Trophoblast cell (in vitro differentiated cells and primary cell): ENCODE measurements at regions not wholly inside any gene's neighbourhood (a gene's known extent, or its start where the extent isn't known, plus 50 kb on each side); places are given as distances from the start of the nearest gene placed in this dataset.

ENCODE experiments used
- DNase-seq, 2 donors: peaks; one replicate each; pipeline ENCODE4 v3.0.0-alpha.2; 2016
- H2AFZ ChIP-seq: 2 replicates; pipeline ENCODE4 v1.6.1; 2013; ENCODE audit warnings: low read length, moderate library complexity, mild to moderate bottlenecking; ENCODE audit not compliant: insufficient read depth, poor library complexity
- H2AK5ac ChIP-seq: 2 replicates; pipeline ENCODE4 v1.6.1; 2013; ENCODE audit warnings: mild to moderate bottlenecking, low read length
- H2BK120ac ChIP-seq: 2 replicates; pipeline ENCODE4 v1.6.1; 2013; ENCODE audit warnings: low read length, mild to moderate bottlenecking, moderate library complexity; ENCODE audit not compliant: insufficient read depth, poor library complexity
- H2BK12ac ChIP-seq: 2 replicates; pipeline ENCODE4 v1.6.1; 2013; ENCODE audit warnings: mild to moderate bottlenecking, low read length, moderate library complexity
- H2BK5ac ChIP-seq: 2 replicates; pipeline ENCODE4 v1.6.1; 2013; ENCODE audit warnings: low read length, low read depth, moderate library complexity, mild to moderate bottlenecking; ENCODE audit not compliant: poor library complexity
- H3K14ac ChIP-seq: 2 replicates; pipeline ENCODE4 v1.6.1; 2013; ENCODE audit warnings: mild to moderate bottlenecking, low read length
- H3K18ac ChIP-seq: 2 replicates; pipeline ENCODE4 v1.6.1; 2013; ENCODE audit warnings: mild to moderate bottlenecking, low read length
- H3K23ac ChIP-seq: 2 replicates; pipeline ENCODE4 v1.6.1; 2013; ENCODE audit warnings: low read length
- H3K27ac ChIP-seq: 2 replicates; pipeline ENCODE4 v1.5.1; 2013; ENCODE audit warnings: low read depth, mild to moderate bottlenecking, inconsistent platforms, low read length, moderate library complexity
- H3K27me3 ChIP-seq: 2 replicates; pipeline ENCODE4 v1.6.1; 2013; ENCODE audit warnings: inconsistent platforms, mild to moderate bottlenecking, low read length, moderate library complexity; ENCODE audit not compliant: insufficient read depth
- H3K36me3 ChIP-seq, 2 experiments: 1 replicate in 1 of 2; 2 replicates in 1 of 2; pipeline ENCODE4 v1.6.1; 2013; ENCODE audit warnings: low read length in 2 of 2, mild to moderate bottlenecking in 2 of 2, moderate library complexity in 1 of 2; ENCODE audit not compliant: insufficient read depth in 2 of 2, control insufficient read depth in 1 of 2
- H3K4ac ChIP-seq: 2 replicates; pipeline ENCODE4 v1.6.1; 2013; ENCODE audit warnings: low read depth, mild to moderate bottlenecking, low read length, moderate library complexity
- H3K4me1 ChIP-seq, 2 experiments: 1 replicate in 1 of 2; 2 replicates in 1 of 2; pipeline ENCODE4 v1.6.1; 2013; ENCODE audit warnings: low read length in 2 of 2, mild to moderate bottlenecking in 2 of 2, moderate library complexity in 1 of 2; ENCODE audit not compliant: insufficient read depth in 2 of 2, control insufficient read depth in 1 of 2
- H3K4me2 ChIP-seq: 2 replicates; pipeline ENCODE4 v1.6.1; 2013; ENCODE audit warnings: inconsistent platforms, mild to moderate bottlenecking, low read length, moderate library complexity
- H3K4me3 ChIP-seq: 2 replicates; pipeline ENCODE4 v1.5.1; 2013; ENCODE audit warnings: mild to moderate bottlenecking, low read depth, low read length, inconsistent platforms
- H3K79me1 ChIP-seq: one replicate; pipeline ENCODE4 v1.6.1; 2013; ENCODE audit warnings: low read length
- H3K79me2 ChIP-seq: 2 replicates; pipeline ENCODE4 v1.6.1; 2013; ENCODE audit warnings: low read length, mild to moderate bottlenecking; ENCODE audit not compliant: control insufficient read depth, insufficient read depth, poor library complexity
- H3K9ac ChIP-seq: 2 replicates; pipeline ENCODE4 v1.6.1; 2013; ENCODE audit warnings: mild to moderate bottlenecking, low read length
- H3K9me3 ChIP-seq: 2 replicates; pipeline ENCODE4 v1.6.1; 2013; ENCODE audit warnings: low read depth, mild to moderate bottlenecking, control low read depth, inconsistent platforms, low read length; ENCODE audit not compliant: insufficient read depth
- H4K12ac ChIP-seq: 2 replicates; pipeline ENCODE4 v1.6.1; 2013; ENCODE audit warnings: low read depth, mild to moderate bottlenecking, low read length, moderate library complexity
- H4K8ac ChIP-seq: 2 replicates; pipeline ENCODE4 v1.6.1; 2013; ENCODE audit warnings: low read depth, mild to moderate bottlenecking, low read length, moderate library complexity
- H4K91ac ChIP-seq: one replicate; pipeline ENCODE4 v1.6.1; 2013; ENCODE audit warnings: low read depth, mild to moderate bottlenecking, low read length, moderate library complexity
- WGBS: extraction: QIAGEN DNeasy Blood & Tissue Kit; methylation state at CpG from one replicate; pipeline ENCODE4 v1.1.7; 2013; ENCODE audit warnings: missing lambda C conversion rate; ENCODE audit not compliant: insufficient read length, insufficient coverage; ENCODE audit errors: extremely low coverage; 5-methylcytosine and 5-hydroxymethylcytosine counted together

DNA sequence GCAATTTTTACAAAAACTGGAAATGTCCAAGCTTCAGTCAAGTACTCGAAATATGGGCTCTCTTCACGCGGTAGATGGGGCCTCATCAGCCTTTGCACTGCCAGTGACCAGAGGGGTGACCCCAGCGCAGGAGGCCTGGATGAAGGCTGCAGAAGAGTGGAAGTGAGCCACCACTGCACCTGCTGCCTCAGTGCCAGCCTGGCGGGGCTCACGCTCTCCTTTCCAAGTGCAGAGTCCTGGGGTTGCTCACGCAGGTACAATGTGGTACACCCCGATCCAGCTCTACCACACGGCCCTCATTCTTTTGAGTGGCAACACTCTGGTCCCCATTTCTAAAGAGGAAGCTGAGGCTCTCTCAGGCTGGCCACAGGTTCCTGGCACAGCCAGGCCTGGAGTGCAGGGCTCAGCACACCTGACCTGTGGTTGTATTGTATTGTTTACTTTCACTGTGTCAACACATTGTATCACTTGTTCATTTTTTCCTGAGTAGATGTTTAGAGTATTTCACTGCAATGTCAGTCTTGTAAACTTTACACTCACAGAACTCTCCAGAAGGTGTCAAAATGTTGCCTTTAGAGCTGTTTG lies 97.3 kb upstream of the SOX1 start:
- H3K4me1 ChIP-seq: no peaks in the 10 kb centered on the region
- no CpG with 5 or more reads among the region's 9 CpGs for WGBS
- H4K91ac ChIP-seq: no peak overlapping the region
- no peak overlapping the region for H3K27ac ChIP-seq
- no peak overlapping the region for H2AFZ ChIP-seq
- no peak for DNase-seq
- no peak overlapping the region for H3K14ac ChIP-seq
- no peaks in the 10 kb centered on the region for H3K79me1 ChIP-seq
- H3K4me3 ChIP-seq: no peak overlapping the region
- H3K4ac ChIP-seq: no peak overlapping the region
- H3K9me3 ChIP-seq: peaks cover 7% of the 10 kb centered on the region
- H3K79me2 ChIP-seq: no peaks in the 10 kb centered on the region
- no peak overlapping the region for H3K9ac ChIP-seq
- no peak overlapping the region for H2BK12ac ChIP-seq
- no peak overlapping the region for H4K8ac ChIP-seq
- no peak overlapping the region for H3K23ac ChIP-seq
- H4K12ac ChIP-seq: no peak overlapping the region
- H2AK5ac ChIP-seq: no peak overlapping the region
- no peaks in the 10 kb centered on the region for H3K27me3 ChIP-seq
- H2BK120ac ChIP-seq: no peak overlapping the region
- H3K18ac ChIP-seq: no peak overlapping the region
- H3K4me2 ChIP-seq: no peak overlapping the region
- H2BK5ac ChIP-seq: no peak overlapping the region
- no peaks in the 10 kb centered on the region for H3K36me3 ChIP-seq

DNA sequence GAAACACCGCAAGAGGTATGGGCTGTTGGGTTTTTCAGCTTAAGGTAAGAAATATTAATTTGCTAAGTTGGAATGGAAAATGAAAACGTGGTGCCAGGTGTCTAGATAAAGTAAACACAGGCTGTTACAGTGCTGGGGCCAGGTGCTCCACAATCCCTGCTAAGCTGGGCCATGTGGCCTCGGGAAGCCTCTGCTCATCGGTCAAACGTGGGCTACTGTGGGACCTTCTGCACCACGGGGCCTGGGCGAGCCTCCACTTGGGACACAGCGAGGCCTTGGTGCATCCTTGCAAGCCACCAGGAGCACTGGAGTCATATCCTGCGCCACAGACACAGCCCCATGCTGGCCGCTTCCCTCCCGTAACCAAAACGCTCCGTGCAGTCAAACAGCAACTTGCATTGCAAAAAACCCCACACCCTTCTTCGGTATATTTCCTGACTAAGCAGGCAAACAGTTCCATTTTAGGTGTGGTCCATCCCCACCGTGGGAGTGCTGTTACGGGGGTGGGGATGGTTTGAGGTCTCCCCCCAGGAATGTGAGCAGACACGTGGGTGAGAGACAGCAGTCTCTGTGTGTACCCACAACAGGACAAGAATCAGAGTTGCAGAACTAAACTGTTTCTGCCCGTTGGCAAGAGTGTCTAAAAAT lies 96.3 kb upstream of the SOX1 start:
- no peaks in the 10 kb centered on the region for H3K79me2 ChIP-seq
- no peak overlapping the region for H2AFZ ChIP-seq
- no peaks in the 10 kb centered on the region for H3K79me1 ChIP-seq
- no CpG with 5 or more reads among the region's 18 CpGs for WGBS
- H3K27me3 ChIP-seq: no peaks in the 10 kb centered on the region
- H2BK12ac ChIP-seq: no peak overlapping the region
- H3K18ac ChIP-seq: no peak overlapping the region
- H3K4me2 ChIP-seq: no peak overlapping the region
- no peak overlapping the region for H4K8ac ChIP-seq
- H3K27ac ChIP-seq: no peak overlapping the region
- H3K14ac ChIP-seq: no peak overlapping the region
- H3K23ac ChIP-seq: no peak overlapping the region
- DNase-seq: no peak
- H3K4ac ChIP-seq: no peak overlapping the region
- no peak overlapping the region for H2BK5ac ChIP-seq
- H3K9me3 ChIP-seq: peaks cover 16% of the 10 kb centered on the region
- no peak overlapping the region for H3K4me3 ChIP-seq
- H3K9ac ChIP-seq: no peak overlapping the region
- no peak overlapping the region for H4K91ac ChIP-seq
- no peak overlapping the region for H2AK5ac ChIP-seq
- no peak overlapping the region for H2BK120ac ChIP-seq
- H4K12ac ChIP-seq: no peak overlapping the region
- no peaks in the 10 kb centered on the region for H3K4me1 ChIP-seq
- H3K36me3 ChIP-seq: no peaks in the 10 kb centered on the region

DNA sequence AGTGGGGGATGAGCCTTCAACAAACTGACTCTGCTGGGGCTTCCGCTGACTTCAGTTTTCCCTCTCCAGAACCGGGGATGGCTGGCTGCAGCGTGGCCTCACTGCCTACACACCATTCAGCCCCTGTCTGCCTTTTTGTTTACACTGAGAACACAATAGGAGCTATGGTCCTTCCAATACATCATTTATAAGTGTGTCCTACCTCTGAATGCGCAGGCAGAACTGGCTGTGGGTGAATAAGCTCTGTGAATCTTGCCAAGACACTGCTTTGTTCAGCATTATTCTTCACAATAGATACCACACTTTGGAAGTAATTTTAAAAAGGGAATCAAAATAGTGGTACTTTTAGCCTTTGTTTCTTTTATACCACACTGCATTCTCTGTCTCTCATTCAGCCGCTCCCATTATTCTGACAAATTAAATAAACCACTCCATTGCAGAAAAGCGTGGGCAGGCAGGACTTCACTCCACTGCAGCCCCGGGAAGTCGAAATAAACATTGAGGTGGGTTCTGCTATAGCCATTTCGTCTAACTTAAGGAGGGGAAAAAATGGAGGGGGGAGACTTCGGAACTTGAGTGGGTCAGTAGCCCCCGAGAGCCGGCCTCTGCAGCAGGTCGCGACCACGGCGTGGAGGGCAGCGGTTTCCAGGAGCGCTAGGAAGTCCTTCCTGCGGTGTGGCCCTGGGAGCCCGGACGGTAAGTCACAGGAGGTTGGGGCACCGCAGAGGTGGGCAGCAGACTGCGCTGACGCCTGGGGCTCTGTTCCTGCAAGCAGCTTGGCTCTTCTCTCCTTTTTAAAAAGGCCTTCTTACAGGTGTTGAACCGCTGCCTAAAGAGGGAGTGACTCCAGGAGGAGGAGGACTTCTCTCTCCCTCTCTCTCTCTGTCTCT lies 94.8 kb upstream of the SOX1 start:
- H2BK120ac ChIP-seq: no peak overlapping the region
- no CpG with 5 or more reads among the region's 25 CpGs for WGBS
- H3K27me3 ChIP-seq: no peaks in the 10 kb centered on the region

DNA sequence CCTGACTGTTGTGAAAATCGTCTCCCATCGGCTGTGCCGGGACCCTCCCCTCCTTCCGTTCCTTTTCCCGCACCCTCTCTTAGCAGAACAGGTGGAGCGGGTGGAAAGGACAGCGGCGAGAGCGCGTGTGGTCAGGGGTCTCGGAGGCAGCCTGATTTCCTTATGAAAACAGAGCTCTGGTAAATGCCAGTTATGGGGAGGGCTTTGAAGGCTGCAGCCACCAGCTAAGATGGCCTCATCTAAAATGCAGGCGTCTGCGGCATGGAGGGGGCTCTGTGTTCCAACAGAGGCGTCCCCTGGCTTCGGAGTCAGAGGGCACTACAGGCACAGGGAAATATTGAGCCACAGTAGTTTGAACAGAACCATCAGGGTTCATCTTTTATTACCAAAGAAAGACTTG lies 93.8 kb upstream of the SOX1 start:
- no peaks in the 10 kb centered on the region for H3K4me1 ChIP-seq
- H3K79me1 ChIP-seq: no peaks in the 10 kb centered on the region
- DNase-seq: no peak
- H3K9me3 ChIP-seq: peaks cover 15% of the 10 kb centered on the region
- H4K8ac ChIP-seq: no peak overlapping the region
- H3K18ac ChIP-seq: no peak overlapping the region
- H2AFZ ChIP-seq: no peak overlapping the region
- no peak overlapping the region for H2BK120ac ChIP-seq
- H4K12ac ChIP-seq: no peak overlapping the region
- no peak overlapping the region for H3K4me3 ChIP-seq
- no peaks in the 10 kb centered on the region for H3K79me2 ChIP-seq
- no peak overlapping the region for H3K27ac ChIP-seq
- no peaks in the 10 kb centered on the region for H3K27me3 ChIP-seq
- WGBS: no CpG with 5 or more reads among the region's 15 CpGs
- H3K14ac ChIP-seq: no peak overlapping the region
- no peak overlapping the region for H2BK5ac ChIP-seq
- H3K9ac ChIP-seq: no peak overlapping the region
- no peaks in the 10 kb centered on the region for H3K36me3 ChIP-seq
- H3K4me2 ChIP-seq: no peak overlapping the region
- H3K4ac ChIP-seq: no peak overlapping the region
- H2AK5ac ChIP-seq: no peak overlapping the region
- H3K23ac ChIP-seq: no peak overlapping the region
- H2BK12ac ChIP-seq: no peak overlapping the region
- H4K91ac ChIP-seq: no peak overlapping the region

More for the DNA sequence above, 94.8 kb upstream of the SOX1 start:
- Histone ChIP-seq H3K18ac (no peak overlapping the region), H3K4me1 (no peaks in the 10 kb centered on the region), H2AK5ac (no peak overlapping the region), H3K27ac (no peak overlapping the region), H2BK12ac (no peak overlapping the region), H3K9me3 (peaks cover 15% of the 10 kb centered on the region), H3K4me3 (no peak overlapping the region), H3K4me2 (no peak overlapping the region), H4K8ac (no peak overlapping the region), H3K79me2 (no peaks in the 10 kb centered on the region), H4K91ac (no peak overlapping the region), H3K23ac (no peak overlapping the region), H4K12ac (no peak overlapping the region), H3K79me1 (no peaks in the 10 kb centered on the region), H3K36me3 (no peaks in the 10 kb centered on the region), H3K14ac (no peak overlapping the region), H2BK5ac (no peak overlapping the region), H2AFZ (no peak overlapping the region), H3K4ac (no peak overlapping the region), H3K9ac (no peak overlapping the region)
- DNase-seq: no peak
